ENCODE measurements at regions not wholly inside any gene's neighbourhood (a gene's known extent, or its start where the extent isn't known, plus 50 kb on each side); places are given as distances from the start of the nearest gene placed in this dataset.

GRCh38 chr7:19062216-19062615 lies 55.2 kb downstream of the TWIST1 start:
- DNase-seq (ENCODE audit: low read depth) = no peak
- no peak overlapping the region for H3K4me3 ChIP-seq (ENCODE audit: control insufficient read depth, low read depth, low read length)
- no peak for TF ChIP-seq CTCF (conservative IDR thresholded peaks at IDR 0.05; ENCODE audit: control insufficient read depth, insufficient read depth, low read depth, low read length)

- no peak for TF ChIP-seq CTCF (conservative IDR thresholded peaks at IDR 0.05; ENCODE audit: control insufficient read depth, insufficient read depth, low read depth, low read length)
- no peak overlapping the region for H3K4me3 ChIP-seq (ENCODE audit: control insufficient read depth, low read depth, low read length)
- peak; percentile 8 for DNase-seq (ENCODE audit: low read depth)
Measured at GRCh38 chr7:19061331-19061730, 56.1 kb downstream of the TWIST1 start.

GRCh38 chr7:19060761-19061259 lies 56.6 kb downstream of the TWIST1 start:
- no peak overlapping the region for H3K4me3 ChIP-seq (ENCODE audit: control insufficient read depth, low read depth, low read length)
- no peak for TF ChIP-seq CTCF (conservative IDR thresholded peaks at IDR 0.05; ENCODE audit: control insufficient read depth, insufficient read depth, low read depth, low read length)
- DNase-seq (ENCODE audit: low read depth) = peak; percentile 60

GRCh38 chr7:19056305-19056704 lies 61.1 kb downstream of the TWIST1 start:
- no peak overlapping the region for H3K4me3 ChIP-seq (ENCODE audit: control insufficient read depth, low read depth, low read length)
- no peak for DNase-seq (ENCODE audit: low read depth)
- no peak for TF ChIP-seq CTCF (conservative IDR thresholded peaks at IDR 0.05; ENCODE audit: control insufficient read depth, insufficient read depth, low read depth, low read length)
